ENCODE measurements at regions not wholly inside any gene's neighbourhood (a gene's known extent, or its start where the extent isn't known, plus 50 kb on each side); places are given as distances from the start of the nearest gene placed in this dataset.

GRCh38 chr2:156115338-156115737 is 217.2 kb downstream of the NR4A2 start:
- TF ChIP-seq POLR2A (IDR thresholded peaks at IDR 0.05) (no peak), CTCF (IDR thresholded peaks at IDR 0.05) (no peak)
